ENCODE measurements at regions not wholly inside any gene's neighbourhood (a gene's known extent, or its start where the extent isn't known, plus 50 kb on each side); places are given as distances from the start of the nearest gene placed in this dataset.

DNA sequence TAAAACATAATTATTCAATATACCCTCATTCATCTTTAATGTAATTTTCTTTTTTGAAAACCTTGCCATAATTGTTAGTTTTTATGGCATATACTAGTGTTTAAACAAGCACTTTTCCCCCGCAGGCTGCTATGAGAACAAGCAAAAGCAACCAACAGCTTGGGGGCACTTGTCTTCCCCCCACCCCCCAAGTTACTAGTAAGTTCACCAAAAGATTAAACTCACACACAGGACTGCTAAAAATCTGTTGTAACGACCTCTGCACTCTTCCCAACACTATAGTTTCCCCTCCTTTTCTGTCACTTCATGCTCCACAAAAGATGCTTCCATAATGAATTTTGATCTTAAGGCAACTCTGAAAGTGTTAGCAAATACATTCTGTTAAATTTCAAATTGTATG lies 474.9 kb upstream of the SOX5 start:
- TF ChIP-seq POLR2A (IDR thresholded peaks at IDR 0.05) (no peak), CTCF (IDR thresholded peaks at IDR 0.05 in 8 of 11, conservative IDR thresholded peaks at IDR 0.05 in 3 of 11) (no peak)

Data from spleen (tissue), 7 donors.